B cell (primary cell): ENCODE measurements at regions not wholly inside any gene's neighbourhood (a gene's known extent, or its start where the extent isn't known, plus 50 kb on each side); places are given as distances from the start of the nearest gene placed in this dataset.

ENCODE experiments used
- ATAC-seq: fragments of 200-7000 bp; cut with Tn5 transposase; one replicate; pipeline ENCODE4 v1.10.0; 2021; ENCODE audit warnings: low read depth, mild to moderate bottlenecking, moderate number of reproducible peaks, moderate library complexity
- CTCF ChIA-PET: fragments of 350-600 bp; sonication (Branson Sonifier 250); formaldehyde crosslinking; loops from one replicate; lab custom pipeline; 2021; ENCODE audit warnings: antibody characterized with exemption, inconsistent platforms; lab: Charles Lee
- POLR2A ChIA-PET: fragments of 350-600 bp; sonication (Branson Sonifier 250); formaldehyde crosslinking; loops from one replicate; lab custom pipeline; 2021; ENCODE audit warnings: antibody characterized with exemption; lab: Charles Lee
- DNase-seq: peaks from one replicate; pipeline ENCODE4 v3.0.0; 2013
- H2AFZ ChIP-seq: 2 replicates; pipeline ENCODE4 v1.6.1; 2012; ENCODE audit warnings: mild to moderate bottlenecking, low read depth, low read length; ENCODE audit not compliant: insufficient read depth, poor library complexity, severe bottlenecking
- H3K27ac ChIP-seq, 2 donors: 1 replicate in 1 of 2; 2 replicates in 1 of 2; pipeline ENCODE4 v1.5.1; 2012 to 2013; ENCODE audit warnings: low read length in 2 of 2, mild to moderate bottlenecking in 2 of 2, moderate library complexity in 1 of 2
- H3K27me3 ChIP-seq, 4 experiments: fragments of 200-600 bp in 1 of 4; sonication (generic) in 1 of 4; replicated peaks in 1 of 4; 1 replicate in 2 of 4; 2 replicates in 2 of 4; pipeline versions ENCODE4 v1.6.1 to v1.7.0; 2013 to 2016; ENCODE audit warnings: low read length in 3 of 4, mild to moderate bottlenecking in 2 of 4, mixed read lengths in 1 of 4, moderate library complexity in 1 of 4; ENCODE audit not compliant: insufficient read depth in 4 of 4, control insufficient read depth in 3 of 4; ENCODE audit errors: control extremely low read depth in 1 of 4
- H3K36me3 ChIP-seq, 2 experiments: replicated peaks in 1 of 2; 1 replicate in 1 of 2; 2 replicates in 1 of 2; pipeline versions ENCODE4 v1.6.1 to v1.7.1; 2013; ENCODE audit warnings: low read length in 1 of 2; ENCODE audit not compliant: insufficient read depth in 2 of 2, control insufficient read depth in 1 of 2; ENCODE audit errors: control extremely low read depth in 1 of 2, extremely low read depth in 1 of 2
- H3K4me1 ChIP-seq, 2 donors: fragments of 200-600 bp in 1 of 2; sonication (generic) in 1 of 2; 1 replicate in 1 of 2; 2 replicates in 1 of 2; pipeline versions ENCODE4 v1.5.1 to v1.6.1; 2013 to 2017; ENCODE audit warnings: low read length in 2 of 2; ENCODE audit not compliant: control insufficient read depth in 2 of 2, insufficient read depth in 2 of 2
- H3K4me2 ChIP-seq: replicated peaks from 2 replicates; pipeline ENCODE3; 2012; ENCODE audit warnings: mild to moderate bottlenecking, low read depth, low read length; ENCODE audit not compliant: poor library complexity, severe bottlenecking
- H3K4me3 ChIP-seq, 5 experiments: fragments of 200-600 bp in 1 of 5; sonication (generic) in 1 of 5; 1 replicate in 3 of 5; 2 replicates in 2 of 5; pipeline versions ENCODE4 v1.5.1 to v1.7.0; 2011 to 2016; ENCODE audit warnings: low read length in 4 of 5, mild to moderate bottlenecking in 4 of 5, low read depth in 2 of 5, control low read depth in 1 of 5, moderate library complexity in 1 of 5; ENCODE audit not compliant: insufficient read depth in 1 of 5; ENCODE audit errors: control extremely low read depth in 1 of 5, extremely low read depth in 1 of 5
- H3K79me2 ChIP-seq: fragments of 200-600 bp; sonication (generic); one replicate; pipeline ENCODE4 v1.6.0; 2016; ENCODE audit warnings: low read length; ENCODE audit not compliant: control insufficient read depth, insufficient read depth
- H3K9ac ChIP-seq: fragments of 200-600 bp; sonication (generic); 2 replicates; pipeline ENCODE4 v1.6.1; 2017; ENCODE audit warnings: mild to moderate bottlenecking, low read length, moderate library complexity
- H3K9me3 ChIP-seq, 3 donors: one replicate each; pipeline versions ENCODE4 v1.6.1 to v1.7.1; 2013; ENCODE audit warnings: low read length in 2 of 3; ENCODE audit not compliant: control insufficient read depth in 2 of 3, insufficient read depth in 1 of 3; ENCODE audit errors: control extremely low read depth in 1 of 3
- H4K20me1 ChIP-seq: 2 replicates; pipeline ENCODE4 v1.6.0; 2012; ENCODE audit warnings: mild to moderate bottlenecking, low read length; ENCODE audit not compliant: insufficient read depth, control insufficient read depth, poor library complexity, severe bottlenecking
- H3K27ac Mint-ChIP-seq: one replicate; pipeline ENCODE4 v1.8.0; 2021; ENCODE audit warnings: mixed read lengths
- H3K27me3 Mint-ChIP-seq: one replicate; pipeline ENCODE4 v1.8.0; 2021; ENCODE audit warnings: mixed read lengths
- H3K4me1 Mint-ChIP-seq: one replicate; pipeline ENCODE4 v1.8.0; 2021; ENCODE audit warnings: mixed read lengths
- H3K4me3 Mint-ChIP-seq: one replicate; pipeline ENCODE4 v1.8.0; 2021; ENCODE audit warnings: mixed read lengths
- H3K9me3 Mint-ChIP-seq: one replicate; pipeline ENCODE4 v1.8.0; 2022; ENCODE audit warnings: mixed read lengths; ENCODE audit not compliant: insufficient read depth
- CTCF ChIP-seq: fragments of 200-600 bp; IDR thresholded peaks from one replicate; pipeline ENCODE4 v1.8.0; 2022; ENCODE audit warnings: antibody characterized with exemption, mild to moderate bottlenecking
- EZH2 ChIP-seq: IDR thresholded peaks from 2 replicates; pipeline ENCODE4 v1.6.1; 2012; ENCODE audit warnings: borderline replicate concordance, low read depth, mild to moderate bottlenecking, moderate library complexity, low read length; ENCODE audit not compliant: insufficient read depth, poor library complexity, severe bottlenecking
- WGBS: methylation state at CpG from one replicate; pipeline ENCODE4 v1.1.5; 2013; ENCODE audit warnings: missing lambda C conversion rate; ENCODE audit not compliant: insufficient coverage; 5-methylcytosine and 5-hydroxymethylcytosine counted together
- intact Hi-C: fragments of 100-400 bp; cut with micrococcal nuclease; formaldehyde crosslinking; loops from one replicate; pipeline ENCODE4 v1.10.0; 2022

GRCh38 chr1:43062527-43063095 lies 103.9 kb upstream of the SLC2A1 start:
- Histone ChIP-seq H3K79me2 (no peaks in the 10 kb centered on the region), H3K9me3 (no peaks in the 10 kb centered on the region), H3K36me3 (no peaks in the 10 kb centered on the region), H3K4me3 (no peak overlapping the region), H3K4me2 (no peak overlapping the region), H3K4me1 (peaks cover under 1 to 8% of the 10 kb centered on the region in 2 donors), H4K20me1 (no peaks in the 10 kb centered on the region), H3K9ac (no peak overlapping the region), H3K27me3 (no peaks in the 10 kb centered on the region), H3K27ac (no peak overlapping the region), H2AFZ (no peak overlapping the region)
- ChIA-PET POLR2A (no interaction called here), CTCF (interaction anchor here (1.5 to 1.9 kb wide), 2 partner anchors 140 to 150 kb away, joined by 6 to 7 read pairs; no protein-coding TSS in a partner anchor)
- Mint-ChIP-seq H3K9me3 (no peaks in the 10 kb centered on the region), H3K4me3 (no peak overlapping the region), H3K27ac (no peak overlapping the region), H3K4me1 (peaks cover 22% of the 10 kb centered on the region), H3K27me3 (peaks cover 25% of the 10 kb centered on the region)
- WGBS = 95% methylated on average over 12 of the region's 12 CpGs
- DNase-seq = no peak
- TF ChIP-seq CTCF = no peak
- TF ChIP-seq EZH2 = no peak
- intact Hi-C loops = no loop called here
- ATAC-seq = no peak

GRCh38 chr1:43061757-43062156 lies 103.1 kb upstream of the SLC2A1 start:
- Histone ChIP-seq H4K20me1 (no peaks in the 10 kb centered on the region), H3K4me1 (peaks cover 0 to 5% of the 10 kb centered on the region in 2 donors), H3K9ac (no peak overlapping the region), H3K9me3 (no peaks in the 10 kb centered on the region), H3K36me3 (no peaks in the 10 kb centered on the region), H3K27me3 (no peaks in the 10 kb centered on the region), H2AFZ (no peak overlapping the region), H3K4me2 (no peak overlapping the region), H3K4me3 (no peak overlapping the region), H3K79me2 (no peaks in the 10 kb centered on the region), H3K27ac (no peak overlapping the region)
- CTCF ChIA-PET = interaction anchor here (0.6 to 1.9 kb wide), 5 partner anchors 12 to 150 kb away, joined by 3 to 14 read pairs (median 6); no protein-coding TSS in a partner anchor
- no peaks in the 10 kb centered on the region for H3K9me3 Mint-ChIP-seq
- POLR2A ChIA-PET = no interaction called here
- TF ChIP-seq CTCF (no peak), EZH2 (no peak)
- DNase-seq (no peak), ATAC-seq (no peak)
- 80% methylated on average over 2 of the region's 3 CpGs for WGBS
- H3K27me3 Mint-ChIP-seq = peaks cover 32% of the 10 kb centered on the region
- H3K27ac Mint-ChIP-seq = no peak overlapping the region
- H3K4me1 Mint-ChIP-seq = peaks cover 17% of the 10 kb centered on the region
- intact Hi-C loops = no loop called here
- H3K4me3 Mint-ChIP-seq = no peak overlapping the region
